WTC11 (cell line): ENCODE measurements at regions not wholly inside any gene's neighbourhood (a gene's known extent, or its start where the extent isn't known, plus 50 kb on each side); places are given as distances from the start of the nearest gene placed in this dataset.

Experiments
- ATAC-seq: fragments of 200-7000 bp; cut with Tn5 transposase; 2 replicates; pipeline ENCODE4 v1.10.0; 2021; ENCODE audit warnings: mild to moderate bottlenecking, moderate library complexity
- CTCF ChIA-PET: fragments of 300-600 bp; sonication (Branson Sonifier 250); formaldehyde crosslinking; loops from one replicate; lab custom pipeline; 2021; ENCODE audit warnings: antibody characterized with exemption; lab: Charles Lee
- POLR2A ChIA-PET: fragments of 350-600 bp; sonication (Branson Sonifier 250); formaldehyde crosslinking; loops from one replicate; lab custom pipeline; 2021; ENCODE audit warnings: antibody characterized with exemption; lab: Charles Lee
- DNase-seq: peaks from one replicate; pipeline ENCODE4 v3.0.0; 2021; ENCODE audit warnings: low spot score
- H3K27ac Mint-ChIP-seq: 2 replicates; pipeline ENCODE4 v1.8.0; 2021; ENCODE audit warnings: mixed read lengths
- H3K27me3 Mint-ChIP-seq: 2 replicates; pipeline ENCODE4 v1.8.0; 2021; ENCODE audit warnings: low read depth, mild to moderate bottlenecking, moderate library complexity, mixed read lengths
- H3K36me3 Mint-ChIP-seq: 2 replicates; pipeline ENCODE4 v1.8.0; 2021; ENCODE audit warnings: mixed read lengths
- H3K4me1 Mint-ChIP-seq: 2 replicates; pipeline ENCODE4 v1.8.0; 2022; ENCODE audit warnings: mixed read lengths
- H3K4me3 Mint-ChIP-seq: 2 replicates; pipeline ENCODE4 v1.8.0; 2021; ENCODE audit warnings: mild to moderate bottlenecking, moderate library complexity, mixed read lengths
- H3K9me3 Mint-ChIP-seq: 2 replicates; pipeline ENCODE4 v1.8.0; 2021; ENCODE audit warnings: mixed read lengths
- ARID4B ChIP-seq: sonication (generic); formaldehyde crosslinking; IDR thresholded peaks from 2 replicates; pipeline ENCODE4 v1.8.0; 2023; ENCODE audit warnings: missing genetic modification reagents, mild to moderate bottlenecking, borderline replicate concordance
- ATF2 ChIP-seq: sonication (generic); formaldehyde crosslinking; IDR thresholded peaks from 2 replicates; pipeline ENCODE4 v1.8.1; 2022; ENCODE audit warnings: low read depth, missing genetic modification reagents, borderline replicate concordance
- CDX4 ChIP-seq: fragments of 250-450 bp; sonication (Bioruptor Pico); IDR thresholded peaks from 2 replicates; pipeline ENCODE4 v1.9.0; 2021; ENCODE audit warnings: moderate library complexity, mild to moderate bottlenecking, inconsistent platforms, borderline replicate concordance
- CREB1 ChIP-seq: sonication (generic); formaldehyde crosslinking; IDR thresholded peaks from 2 replicates; pipeline ENCODE4 v1.8.0; 2023; ENCODE audit warnings: mild to moderate bottlenecking, missing genetic modification reagents
- E2F1 ChIP-seq: sonication (generic); formaldehyde crosslinking; IDR thresholded peaks from 2 replicates; pipeline ENCODE4 v1.8.0; 2022; ENCODE audit warnings: mild to moderate bottlenecking, missing genetic modification reagents
- ELF4 ChIP-seq: sonication (generic); formaldehyde crosslinking; IDR thresholded peaks from 2 replicates; pipeline ENCODE4 v1.8.1; 2022; ENCODE audit warnings: low read depth, mild to moderate bottlenecking, moderate library complexity, missing genetic modification reagents
- ESRRA ChIP-seq: sonication (generic); formaldehyde crosslinking; IDR thresholded peaks from 2 replicates; pipeline ENCODE4 v1.8.1; 2022; ENCODE audit warnings: mild to moderate bottlenecking, missing genetic modification reagents, borderline replicate concordance
- FOXP1 ChIP-seq: sonication (generic); formaldehyde crosslinking; IDR thresholded peaks from 2 replicates; pipeline ENCODE4 v1.8.0; 2022; ENCODE audit warnings: missing genetic modification reagents, mild to moderate bottlenecking, moderate library complexity, borderline replicate concordance
- IRF1 ChIP-seq: sonication (generic); formaldehyde crosslinking; IDR thresholded peaks from 2 replicates; pipeline ENCODE4 v1.8.0; 2023; ENCODE audit warnings: missing genetic modification reagents
- IRF2 ChIP-seq: sonication (generic); formaldehyde crosslinking; IDR thresholded peaks from 2 replicates; pipeline ENCODE4 v1.8.0; 2022; ENCODE audit warnings: low read depth, missing genetic modification reagents, borderline replicate concordance
- NR1H2 ChIP-seq: sonication (generic); formaldehyde crosslinking; IDR thresholded peaks from 2 replicates; pipeline ENCODE4 v1.9.0; 2021; ENCODE audit warnings: mild to moderate bottlenecking, moderate library complexity, missing genetic modification reagents
- PRDM15 ChIP-seq: sonication (generic); formaldehyde crosslinking; IDR thresholded peaks from 2 replicates; pipeline ENCODE4 v1.8.0; 2022; ENCODE audit warnings: missing genetic modification reagents
- RORB ChIP-seq: fragments of 250-450 bp; sonication (Bioruptor Pico); IDR thresholded peaks from 2 replicates; pipeline ENCODE4 v1.9.0; 2021; ENCODE audit warnings: mild to moderate bottlenecking
- TEAD1 ChIP-seq: sonication (generic); formaldehyde crosslinking; IDR thresholded peaks from 2 replicates; pipeline ENCODE4 v1.8.0; 2022; ENCODE audit warnings: mild to moderate bottlenecking, missing genetic modification reagents
- USF1 ChIP-seq: sonication (generic); formaldehyde crosslinking; IDR thresholded peaks from 2 replicates; pipeline ENCODE4 v1.8.0; 2022; ENCODE audit warnings: mild to moderate bottlenecking, missing genetic modification reagents
- USF2 ChIP-seq: sonication (generic); formaldehyde crosslinking; IDR thresholded peaks from 2 replicates; pipeline ENCODE4 v1.8.1; 2023; ENCODE audit warnings: mild to moderate bottlenecking, missing genetic modification reagents, moderate library complexity
- ZNF281 ChIP-seq: sonication (generic); formaldehyde crosslinking; IDR thresholded peaks from 2 replicates; pipeline ENCODE4 v1.8.0; 2023; ENCODE audit warnings: mild to moderate bottlenecking, missing genetic modification reagents
- ZNF317 ChIP-seq: sonication (generic); formaldehyde crosslinking; IDR thresholded peaks from 2 replicates; pipeline ENCODE4 v1.8.1; 2023; ENCODE audit warnings: low read depth, mild to moderate bottlenecking, moderate library complexity, missing genetic modification reagents, borderline replicate concordance

- peaks cover 51% of the 10 kb centered on the region for H3K9me3 Mint-ChIP-seq
- POLR2A ChIA-PET, result no interaction called here
- peaks cover 26% of the 10 kb centered on the region for H3K36me3 Mint-ChIP-seq
- no peak overlapping the region for H3K27ac Mint-ChIP-seq
- H3K27me3 Mint-ChIP-seq, result no peaks in the 10 kb centered on the region
- H3K4me3 Mint-ChIP-seq, result no peak overlapping the region
- CTCF ChIA-PET, result no interaction called here
- ATAC-seq, result peak; percentile 52
- peaks cover 10% of the 10 kb centered on the region for H3K4me1 Mint-ChIP-seq
- no peak for DNase-seq
- TF ChIP-seq FOXP1 (CRISPR knock-in tag) (no peak), RORB (CRISPR knock-in tag) (no peak), CDX4 (CRISPR knock-in tag) (no peak), TEAD1 (CRISPR knock-in tag) (no peak), USF2 (CRISPR knock-in tag) (no peak), IRF2 (CRISPR knock-in tag) (no peak), ATF2 (CRISPR knock-in tag) (no peak), USF1 (CRISPR knock-in tag) (no peak), ESRRA (CRISPR knock-in tag) (no peak), CREB1 (CRISPR knock-in tag) (no peak), PRDM15 (CRISPR knock-in tag) (no peak), E2F1 (CRISPR knock-in tag) (no peak), ARID4B (CRISPR knock-in tag) (no peak), IRF1 (CRISPR knock-in tag) (no peak), ELF4 (CRISPR knock-in tag) (no peak), ZNF281 (CRISPR knock-in tag) (no peak), NR1H2 (CRISPR knock-in tag) (no peak), ZNF317 (CRISPR knock-in tag) (no peak)
Measured at GRCh38 chr15:54962637-54963036, 234.1 kb downstream of the RSL24D1 start.
